ENCODE measurements at regions not wholly inside any gene's neighbourhood (a gene's known extent, or its start where the extent isn't known, plus 50 kb on each side); places are given as distances from the start of the nearest gene placed in this dataset.

DNA sequence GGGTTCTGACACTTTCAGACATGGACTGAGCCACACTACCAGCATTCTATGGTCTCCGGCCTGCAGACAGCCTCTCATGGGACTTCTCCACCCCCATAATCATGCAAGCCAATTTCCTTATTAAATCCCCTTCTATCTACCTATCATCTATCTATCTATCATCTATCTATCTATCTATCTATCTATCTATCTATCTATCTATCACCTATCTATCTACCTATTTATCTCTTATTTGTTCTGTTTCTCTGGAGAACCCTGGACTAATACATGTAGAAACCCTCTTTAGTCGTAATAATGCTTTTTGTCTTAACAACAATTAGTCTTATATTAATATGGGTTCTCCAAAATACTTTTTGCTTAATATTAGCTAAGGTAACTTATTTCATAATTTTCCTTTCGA, 174.1 kb upstream of the PRSS16 start:
- no TSS peak for BruUV-seq (replicated peaks)
- WGBS, 2 experiments (ENCODE audit: extremely low coverage in 2 of 2, insufficient read length in 1 of 2): 80% methylated on average over 1 of the region's 3 CpGs; no CpG with 5 or more reads in 1 of the 2 experiments

More for the DNA sequence above, 174.1 kb upstream of the PRSS16 start:
- Histone ChIP-seq H3K9me3 (ENCODE audit: control insufficient read depth, insufficient read depth, low read length) (no peaks in the 10 kb centered on the region), H3K23ac (ENCODE audit: low read depth, low read length) (no peak overlapping the region), H3K9me1 (ENCODE audit: insufficient read depth, low read length) (no peaks in the 10 kb centered on the region), H3K27me3 (ENCODE audit: control insufficient read depth, insufficient read depth, low read length) (peaks cover 4% of the 10 kb centered on the region), H3K14ac (replicated peaks; ENCODE audit: low read depth, low read length) (no peak overlapping the region), H3K56ac (ENCODE audit: extremely low read depth, insufficient read depth, low read length) (no peak overlapping the region), H3K4ac (ENCODE audit: low read depth, low read length) (no peak overlapping the region), H3K4me2 (ENCODE audit: low read depth, low read length) (no peak overlapping the region), H2BK5ac (ENCODE audit: low read depth, low read length, poor library complexity, severe bottlenecking) (no peak overlapping the region), H3K36me3 (ENCODE audit: control insufficient read depth, insufficient read depth, low read length) (no peaks in the 10 kb centered on the region), H3K4me1 (ENCODE audit: control insufficient read depth, insufficient read depth, low read length) (no peaks in the 10 kb centered on the region), H3K18ac (ENCODE audit: low read depth, low read length) (no peak overlapping the region), H3K4me3 (ENCODE audit: insufficient read depth, low read depth, low read length) (no peak overlapping the region), H2AFZ (replicated peaks; ENCODE audit: low read length, poor library complexity) (no peak overlapping the region), H4K5ac (ENCODE audit: low read depth, low read length) (no peak overlapping the region), H4K8ac (ENCODE audit: low read depth in 2 of 2, low read length in 2 of 2) (no peak overlapping the region), H3K27ac (ENCODE audit: insufficient read depth, low read length) (no peak overlapping the region), H3K79me1 (ENCODE audit: low read depth in 1 of 2, low read length in 2 of 2) (no peaks in the 10 kb centered on the region), H2AK5ac (ENCODE audit: low read depth, low read length) (no peak overlapping the region), H4K20me1 (ENCODE audit: insufficient read depth, low read length) (no peaks in the 10 kb centered on the region), H3K9ac (ENCODE audit: low read depth, low read length) (no peak overlapping the region), H2AK9ac (replicated peaks; ENCODE audit: low read depth, low read length, poor library complexity) (no peak overlapping the region), H2BK15ac (ENCODE audit: low read depth, low read length) (no peak overlapping the region), H4K91ac (ENCODE audit: insufficient read depth, low read depth, low read length) (no peak overlapping the region), H2BK120ac (ENCODE audit: low read depth, low read length) (no peak overlapping the region), H2BK20ac (ENCODE audit: low read depth, low read length) (no peak overlapping the region)
- ChIA-PET POLR2A (ENCODE audit: unreplicated experiment) (no interaction called here), CTCF (no interaction called here)
- in situ Hi-C loops (cut with MboI; ENCODE audit: low sequenced_read_pairs) (no loop called here), dilution Hi-C loops (cut with HindIII; ENCODE audit: low sequenced_read_pairs, unreplicated experiment) (no loop called here), intact Hi-C loops (cut with micrococcal nuclease) (no loop called here)
- no peak for ATAC-seq (ENCODE audit: low read depth)
- DNase-seq: no peak
- TF ChIP-seq RFX5 (IDR thresholded peaks at IDR 0.05; ENCODE audit: low read depth, low read length) (no peak), NFE2L2 (IDR thresholded peaks at IDR 0.05; ENCODE audit: low read depth, low read length) (no peak), POLR2A (IDR thresholded peaks at IDR 0.05; ENCODE audit: low read depth, low read length) (no peak), BHLHE40 (IDR thresholded peaks at IDR 0.05; ENCODE audit: low read depth, low read length) (no peak)

Data from IMR-90 (cell line).